HPDE6-E6E7 (cell line): ENCODE measurements at regions not wholly inside any gene's neighbourhood (a gene's known extent, or its start where the extent isn't known, plus 50 kb on each side); places are given as distances from the start of the nearest gene placed in this dataset.

Source experiments
- DNase-seq: peaks from one replicate; pipeline ENCODE4 v3.0.0; 2011; ENCODE audit warnings: missing footprints; ENCODE audit errors: extremely low spot score

GRCh38 chr6:113340371-113340770, 516.8 kb upstream of the MARCKS start:
- DNase-seq, result no peak

GRCh38 chr6:113343940-113344339, 513.2 kb upstream of the MARCKS start:
- no peak for DNase-seq

- DNase-seq, result no peak
Observed at GRCh38 chr6:113344969-113345368, 512.2 kb upstream of the MARCKS start.

- DNase-seq, result no peak
Observed at GRCh38 chr6:113347436-113347835, 509.7 kb upstream of the MARCKS start.

GRCh38 chr6:113350461-113350860, 506.7 kb upstream of the MARCKS start:
- no peak for DNase-seq

- no peak for DNase-seq
Observed at GRCh38 chr6:113351173-113351834, 505.8 kb upstream of the MARCKS start.

- peak; percentile 58 for DNase-seq
Observed at GRCh38 chr6:113352029-113352801, 504.9 kb upstream of the MARCKS start.

- DNase-seq, result no peak
Observed at GRCh38 chr6:113352831-113353230, 504.3 kb upstream of the MARCKS start.

GRCh38 chr6:113353392-113353791, 503.8 kb upstream of the MARCKS start:
- no peak for DNase-seq

GRCh38 chr6:113354204-113354895, 502.8 kb upstream of the MARCKS start:
- DNase-seq, result no peak

GRCh38 chr6:113356139-113356538, 501.0 kb upstream of the MARCKS start:
- no peak for DNase-seq

GRCh38 chr6:113357041-113357440, 500.1 kb upstream of the MARCKS start:
- no peak for DNase-seq

- DNase-seq, result no peak
Observed at GRCh38 chr6:113358063-113358583, 499.0 kb upstream of the MARCKS start.

GRCh38 chr6:113359155-113360140, 497.7 kb upstream of the MARCKS start:
- DNase-seq, result peak; percentile 25

- peak; percentile 53 for DNase-seq
Observed at GRCh38 chr6:113361014-113361645, 496.0 kb upstream of the MARCKS start.

- DNase-seq, result no peak
Observed at GRCh38 chr6:113362301-113363047, 494.7 kb upstream of the MARCKS start.

GRCh38 chr6:113363048-113363798, 493.9 kb upstream of the MARCKS start:
- no peak for DNase-seq

- DNase-seq, result no peak
Observed at GRCh38 chr6:113363866-113364265, 493.3 kb upstream of the MARCKS start.

- DNase-seq, result no peak
Observed at GRCh38 chr6:113364766-113365165, 492.4 kb upstream of the MARCKS start.
